Medulla oblongata (tissue), 1 donor: ENCODE measurements at regions not wholly inside any gene's neighbourhood (a gene's known extent, or its start where the extent isn't known, plus 50 kb on each side); places are given as distances from the start of the nearest gene placed in this dataset.
"Not testable (repeated sequence)": the region's sequence is repeated elsewhere in the genome, so short reads cannot be mapped to it uniquely, and the experiment has no call there.

Source experiments
- DNase-seq: peaks from one replicate; pipeline ENCODE4 v3.0.0-alpha.2; 2015; ENCODE audit errors: extremely low spot score

DNA sequence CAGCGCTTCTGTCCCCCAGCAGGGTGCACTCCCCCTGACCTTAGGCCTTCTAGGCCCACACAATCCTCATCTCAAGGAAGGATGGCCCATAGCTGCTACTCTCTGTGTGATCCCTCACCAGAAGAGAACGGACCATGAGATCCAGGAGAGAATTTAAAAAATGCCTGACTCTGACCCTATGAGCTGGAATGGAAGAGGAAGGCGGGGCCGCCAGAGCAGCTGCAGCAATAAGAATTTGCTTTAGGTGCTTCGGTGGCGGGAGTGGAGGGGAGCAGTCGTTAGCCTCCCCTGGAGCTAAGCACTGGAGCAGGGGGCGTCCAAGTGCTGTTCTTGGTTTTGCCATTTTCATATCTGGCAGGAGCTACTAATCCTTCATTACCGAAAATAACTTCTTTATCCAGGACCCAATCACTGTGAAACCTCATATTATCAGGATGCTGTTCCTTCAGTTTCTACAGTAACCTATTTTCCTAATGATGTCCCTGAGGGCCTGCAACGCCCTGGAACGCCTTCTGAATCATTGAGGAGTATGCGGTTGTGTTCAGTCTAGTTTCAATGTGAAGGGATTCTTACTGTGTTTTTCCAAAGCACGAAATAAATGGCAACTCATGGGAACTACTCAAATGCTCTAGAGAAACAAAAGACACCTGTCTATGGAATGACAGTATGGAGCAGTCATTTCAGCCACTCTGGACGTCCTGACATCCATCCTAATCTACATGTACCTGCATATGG is 105.1 kb upstream of the SIX2 start:
- DNase-seq, result no peak

GRCh38 chr2:45112750-45113149 is 103.5 kb upstream of the SIX2 start:
- DNase-seq, result no peak

- DNase-seq, result no peak
Observed at GRCh38 chr2:45105050-45105582, 95.9 kb upstream of the SIX2 start.

DNA sequence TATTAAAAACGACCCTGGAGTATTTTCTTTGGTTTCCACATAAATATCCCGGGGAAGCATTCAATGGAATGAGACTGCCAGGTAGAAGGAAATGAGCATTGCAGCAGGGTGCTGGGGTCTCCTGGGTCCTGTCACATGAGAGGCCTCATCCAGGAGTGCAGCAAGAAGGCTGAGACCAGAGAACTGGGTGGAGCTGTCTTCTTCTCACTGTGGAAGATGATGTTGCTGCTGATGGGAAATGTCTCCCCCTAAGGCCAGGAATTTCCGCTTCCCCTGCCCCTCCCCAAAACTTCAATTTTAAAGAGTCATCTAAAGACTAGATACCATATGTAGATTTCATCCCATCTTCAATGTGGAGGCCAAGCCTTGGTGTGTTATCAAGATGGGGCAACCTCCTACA is 95.2 kb upstream of the SIX2 start:
- DNase-seq, result no peak

DNA sequence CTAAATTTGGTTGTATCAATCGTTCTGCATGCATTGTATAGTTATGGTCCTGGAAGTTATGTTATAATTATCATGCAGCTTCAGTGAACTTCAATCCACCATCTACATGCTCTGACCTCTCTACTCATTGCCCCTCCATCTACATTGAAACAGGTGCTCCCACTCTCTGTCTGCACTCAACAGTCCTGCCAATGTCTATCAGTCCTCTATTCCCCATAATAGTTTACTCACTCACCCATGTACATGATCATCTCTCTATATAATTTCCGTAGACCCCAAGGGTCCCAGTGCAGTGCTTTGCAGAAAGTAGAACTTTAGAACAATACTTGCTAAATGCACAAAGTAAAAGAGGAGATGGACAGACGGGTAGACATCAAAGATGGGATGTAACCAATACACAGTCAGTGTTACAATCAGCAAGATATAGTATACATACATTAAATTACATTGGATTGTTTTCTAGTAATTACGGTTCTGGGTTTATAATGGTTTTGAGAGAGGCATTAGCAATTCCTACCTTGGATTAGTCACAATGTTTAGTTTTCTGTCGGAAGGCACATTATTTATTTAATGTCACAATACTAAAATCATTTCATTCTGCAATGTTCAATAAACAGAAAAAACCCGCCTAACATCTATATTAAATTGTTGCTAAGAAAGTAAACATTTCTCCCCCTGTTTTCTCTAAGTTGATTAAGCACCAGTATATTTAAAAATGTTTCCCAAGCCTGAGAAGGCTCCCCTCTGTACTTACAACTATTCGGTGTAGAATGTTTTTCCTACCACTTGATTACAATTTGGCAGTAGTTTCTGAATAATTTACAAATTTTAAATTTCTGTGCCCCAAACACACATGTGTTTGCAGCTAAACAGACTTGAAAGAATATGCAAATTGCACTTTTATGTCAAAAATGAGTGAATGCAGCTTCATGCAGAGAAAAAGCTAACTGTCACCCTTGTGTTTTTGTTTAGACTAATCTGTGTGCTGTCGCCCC is 94.4 kb upstream of the SIX2 start:
- DNase-seq, result no peak

GRCh38 chr2:45102579-45103117 is 93.4 kb upstream of the SIX2 start:
- DNase-seq, result no peak

GRCh38 chr2:45102141-45102540 is 92.9 kb upstream of the SIX2 start:
- DNase-seq, result no peak

- no peak for DNase-seq
Observed at GRCh38 chr2:45096996-45097395, 87.7 kb upstream of the SIX2 start.

GRCh38 chr2:45096038-45096437 is 86.8 kb upstream of the SIX2 start:
- DNase-seq, result not testable (repeated sequence)

DNA sequence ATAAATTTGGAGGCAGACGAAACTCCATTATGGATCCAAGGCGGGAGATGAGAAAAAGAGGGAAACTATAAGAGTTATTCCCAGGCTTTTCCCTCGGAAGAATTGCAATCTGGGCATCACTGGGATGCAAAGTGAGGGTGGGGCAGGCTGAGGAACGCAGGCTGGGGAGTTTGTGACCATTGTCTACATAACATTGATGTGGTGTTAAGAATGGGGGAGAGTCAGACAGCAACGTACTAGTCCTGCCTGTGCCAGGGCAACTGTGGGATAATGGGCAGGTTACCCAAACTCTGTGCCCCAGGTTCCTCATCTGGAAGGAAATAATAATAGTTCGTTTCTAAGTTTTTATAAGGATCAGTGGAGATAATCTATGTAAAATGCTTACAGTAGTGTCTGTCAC is 84.4 kb upstream of the SIX2 start:
- DNase-seq, result no peak

DNA sequence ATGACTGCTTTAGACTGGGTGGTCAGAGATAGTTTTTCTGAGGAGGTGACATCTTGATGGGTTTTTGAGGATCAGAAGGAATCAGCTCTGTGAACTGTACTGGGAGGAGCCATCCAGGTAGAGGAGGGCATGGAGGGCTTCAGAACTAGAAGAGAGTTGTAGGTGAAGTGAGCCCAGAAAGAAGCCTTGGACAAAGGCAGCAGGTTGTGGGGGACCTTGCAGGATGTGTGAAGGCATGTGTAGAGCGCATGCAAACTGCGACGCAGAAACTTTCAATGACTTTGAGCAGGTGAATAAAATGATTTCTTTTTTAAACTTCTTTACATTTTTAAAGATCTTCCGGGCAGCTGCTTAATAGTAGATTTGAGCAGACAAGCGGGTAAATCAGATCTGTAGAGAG is 83.9 kb upstream of the SIX2 start:
- no peak for DNase-seq

DNA sequence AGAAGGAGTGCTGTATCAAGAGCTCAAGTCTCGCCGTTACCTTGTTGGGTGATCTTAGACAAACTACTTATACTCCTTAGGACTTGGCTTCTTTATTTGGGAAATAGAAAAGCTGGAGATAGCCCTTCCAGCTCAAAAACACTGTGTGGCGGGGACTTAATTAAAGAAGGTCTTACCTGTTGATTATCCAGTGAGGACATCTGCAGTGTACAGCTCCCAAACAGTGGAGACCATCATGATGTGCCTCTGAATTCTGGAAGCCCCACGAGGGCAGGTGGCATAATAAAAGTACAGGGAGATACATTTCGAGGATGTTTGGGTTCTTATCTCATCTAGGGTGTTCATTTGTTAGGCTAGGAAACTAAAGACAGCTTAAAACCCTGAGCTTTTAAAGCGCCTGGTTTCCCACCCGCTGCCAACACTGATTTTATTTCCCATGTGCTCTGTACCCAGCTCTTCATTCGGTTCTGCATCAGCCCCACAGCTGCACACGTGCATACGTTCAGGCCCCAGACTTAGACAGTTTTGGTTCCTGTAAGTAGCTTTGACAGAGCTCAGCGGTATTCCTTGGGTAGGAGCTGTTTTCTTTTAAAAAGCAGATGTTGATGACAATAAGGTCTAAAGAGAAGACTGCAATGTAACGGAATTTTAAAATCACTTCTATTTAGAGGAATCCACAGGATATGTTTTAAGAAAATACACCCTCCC is 80.5 kb upstream of the SIX2 start:
- DNase-seq, result no peak

DNA sequence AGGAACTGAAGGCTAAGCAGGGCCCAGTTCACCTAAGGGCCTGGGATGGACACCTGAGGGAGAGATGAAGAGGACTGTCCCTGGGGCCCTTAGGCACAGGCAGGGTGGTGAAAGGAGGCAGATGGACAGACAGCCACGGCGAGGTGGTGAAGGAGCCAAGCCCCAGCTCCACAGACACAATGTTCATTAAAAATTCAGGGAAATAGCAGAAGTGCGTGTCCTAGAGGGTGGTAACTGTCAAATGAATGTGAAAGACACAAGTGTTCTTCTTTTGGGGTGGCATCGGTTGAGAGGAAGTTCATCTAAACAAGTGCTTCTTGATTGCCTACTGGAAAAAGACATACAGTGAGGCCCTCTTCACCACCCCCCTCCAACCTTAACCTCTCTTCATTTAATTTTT is 76.2 kb upstream of the SIX2 start:
- no peak for DNase-seq

DNA sequence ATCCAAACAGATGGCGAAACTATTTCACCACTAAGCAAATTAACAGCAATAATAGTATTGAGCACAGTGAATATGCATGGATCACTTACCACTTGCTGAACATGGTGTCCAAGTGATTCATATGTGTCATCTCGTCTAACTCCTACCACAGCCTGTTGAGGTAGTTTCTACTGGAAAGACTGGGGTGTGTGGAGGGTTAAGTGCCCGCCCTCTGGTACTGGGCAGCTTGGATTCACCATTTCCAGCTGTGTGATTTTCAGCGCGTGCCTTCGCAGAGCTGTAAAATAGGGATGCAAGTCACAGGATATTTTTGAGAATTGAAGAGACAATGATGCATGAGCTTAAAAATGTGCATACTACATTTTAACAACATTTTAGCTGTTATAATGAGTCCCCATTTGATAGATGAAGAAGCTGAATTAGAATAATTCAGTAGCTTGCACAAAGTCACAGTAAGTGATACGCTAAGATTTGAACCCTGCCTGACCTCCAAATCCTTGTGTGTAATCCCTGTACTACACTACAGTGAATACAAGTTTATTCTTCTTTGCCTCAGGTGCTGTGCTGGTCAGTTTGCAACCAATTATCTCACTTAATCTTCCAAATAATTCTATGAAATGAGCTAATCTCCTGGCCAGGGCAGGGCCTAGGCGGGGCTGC is 75.2 kb upstream of the SIX2 start:
- no peak for DNase-seq

- no peak for DNase-seq
Observed at GRCh38 chr2:45083175-45083574, 73.9 kb upstream of the SIX2 start.

DNA sequence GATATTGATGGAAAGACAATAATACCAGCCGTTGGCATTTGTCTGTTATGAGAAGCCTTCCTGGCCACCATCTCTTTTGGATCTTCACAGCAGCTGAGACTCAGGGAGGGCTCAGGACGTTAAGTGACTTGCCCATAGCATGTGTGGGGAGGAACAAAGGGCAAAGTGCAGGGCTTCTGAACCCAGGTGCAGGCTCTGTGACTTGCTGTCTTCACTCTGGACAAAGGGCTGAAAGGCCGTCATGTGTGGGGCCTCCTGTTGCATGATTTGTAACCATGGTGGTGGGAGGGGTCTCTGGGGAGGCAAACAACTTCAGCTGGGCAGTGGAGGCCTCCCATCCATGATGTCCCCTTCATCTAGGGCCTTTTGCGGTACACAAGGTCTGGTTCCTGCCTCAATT is 65.5 kb upstream of the SIX2 start:
- no peak for DNase-seq

DNA sequence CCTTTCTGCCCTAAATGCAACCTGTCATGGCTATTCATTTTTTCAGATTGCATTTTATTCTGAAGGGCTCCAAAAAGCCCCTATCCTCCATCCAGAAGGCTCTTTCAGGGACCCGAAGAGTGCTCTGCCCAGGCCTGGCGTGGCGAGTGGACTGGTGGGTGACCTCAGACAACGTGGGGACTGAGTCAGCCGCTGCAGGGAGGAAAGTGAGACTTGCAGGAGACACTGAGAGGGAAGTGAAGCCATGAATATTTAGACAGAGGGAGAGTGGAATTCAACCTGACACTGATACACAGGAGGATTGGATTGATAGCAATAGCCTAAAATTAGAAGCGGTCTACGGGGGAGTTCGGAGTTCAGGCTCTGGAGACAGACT is 63.6 kb upstream of the SIX2 start:
- DNase-seq, result no peak

GRCh38 chr2:45072064-45072861 is 63.0 kb upstream of the SIX2 start:
- DNase-seq, result no peak

GRCh38 chr2:45070113-45070652 is 60.9 kb upstream of the SIX2 start:
- DNase-seq, result no peak

DNA sequence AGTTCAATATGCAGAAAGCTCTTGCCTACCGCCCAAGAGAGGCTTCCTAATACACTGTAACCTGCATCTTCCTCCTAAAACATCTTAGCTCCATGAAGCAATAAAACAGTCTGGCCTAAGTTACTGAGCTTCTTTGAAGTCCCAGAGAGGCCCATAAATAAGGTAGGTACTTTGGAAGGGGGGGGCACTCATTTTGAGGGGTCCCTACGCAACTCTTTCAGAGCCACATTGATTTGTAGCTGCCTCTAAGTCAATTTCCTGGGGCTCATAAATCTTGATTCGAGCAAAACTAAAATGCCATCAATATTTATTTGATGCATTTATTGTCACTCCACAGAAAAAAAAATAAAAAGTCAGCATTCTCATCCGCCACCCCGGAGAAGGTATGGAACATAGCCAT is 60.4 kb upstream of the SIX2 start:
- no peak for DNase-seq
